ENCODE measurements at regions not wholly inside any gene's neighbourhood (a gene's known extent, or its start where the extent isn't known, plus 50 kb on each side); places are given as distances from the start of the nearest gene placed in this dataset.

GRCh38 chr5:124061663-124062062 is 549.7 kb downstream of the CSNK1G3 start:
- H3K27ac ChIP-seq: no peak overlapping the region

GRCh38 chr5:124061068-124061430 is 549.1 kb downstream of the CSNK1G3 start:
- H3K9me3 ChIP-seq: no peaks in the 10 kb centered on the region
- DNase-seq: no peak
- TF ChIP-seq POLR2A (IDR thresholded peaks at IDR 0.05): no peak
- TF ChIP-seq CTCF (IDR thresholded peaks at IDR 0.05): no peak
- H3K4me3 ChIP-seq: no peak overlapping the region
- ATAC-seq: no peak
- H3K4me1 ChIP-seq: no peaks in the 10 kb centered on the region
- H3K27ac ChIP-seq: no peak overlapping the region
- 59% methylated on average over 4 of the region's 4 CpGs for WGBS (ENCODE audit: insufficient coverage, low coverage, low lambda C conversion rate, missing lambda C conversion rate)
- intact Hi-C loops (cut with DNase I): no loop called here
- H3K27me3 ChIP-seq: no peaks in the 10 kb centered on the region
- no peaks in the 10 kb centered on the region for H3K36me3 ChIP-seq

More at GRCh38 chr5:124061663-124062062, 549.7 kb downstream of the CSNK1G3 start:
- TF ChIP-seq CTCF (IDR thresholded peaks at IDR 0.05) (no peak), POLR2A (IDR thresholded peaks at IDR 0.05) (no peak)
- no peak overlapping the region for H3K4me3 ChIP-seq
- intact Hi-C loops (cut with DNase I): no loop called here
- no peaks in the 10 kb centered on the region for H3K9me3 ChIP-seq
- 63% methylated on average over 1 of the region's 1 CpG for whole genome bisulfite sequencing (ENCODE audit: insufficient coverage, low coverage, low lambda C conversion rate, missing lambda C conversion rate)
- DNase-seq: no peak
- H3K36me3 ChIP-seq: no peaks in the 10 kb centered on the region
- no peaks in the 10 kb centered on the region for H3K4me1 ChIP-seq
- H3K27me3 ChIP-seq: no peaks in the 10 kb centered on the region
- ATAC-seq: no peak

GRCh38 chr5:124060413-124061067 is 548.6 kb downstream of the CSNK1G3 start:
- ATAC-seq (no peak), DNase-seq (no peak)
- TF ChIP-seq POLR2A (IDR thresholded peaks at IDR 0.05): no peak
- no peak for TF ChIP-seq CTCF (IDR thresholded peaks at IDR 0.05)
- Histone ChIP-seq H3K27ac (no peak overlapping the region), H3K9me3 (no peaks in the 10 kb centered on the region), H3K27me3 (no peaks in the 10 kb centered on the region), H3K4me1 (no peaks in the 10 kb centered on the region), H3K4me3 (no peak overlapping the region), H3K36me3 (no peaks in the 10 kb centered on the region)
- 35% methylated on average over 5 of the region's 5 CpGs for WGBS (ENCODE audit: insufficient coverage, low coverage, low lambda C conversion rate, missing lambda C conversion rate)
- intact Hi-C loops (cut with DNase I): no loop called here

GRCh38 chr5:124060011-124060410 is 548.0 kb downstream of the CSNK1G3 start:
- no peaks in the 10 kb centered on the region for H3K27me3 ChIP-seq
- H3K9me3 ChIP-seq: no peaks in the 10 kb centered on the region
- intact Hi-C loops (cut with DNase I): no loop called here
- H3K4me3 ChIP-seq: no peak overlapping the region
- DNase-seq (no peak), ATAC-seq (no peak)
- H3K27ac ChIP-seq: no peak overlapping the region
- TF ChIP-seq POLR2A (IDR thresholded peaks at IDR 0.05) (no peak), CTCF (IDR thresholded peaks at IDR 0.05) (no peak)
- no peaks in the 10 kb centered on the region for H3K4me1 ChIP-seq
- H3K36me3 ChIP-seq: no peaks in the 10 kb centered on the region

GRCh38 chr5:124059200-124059599 is 547.2 kb downstream of the CSNK1G3 start:
- WGBS (ENCODE audit: insufficient coverage, low coverage, low lambda C conversion rate, missing lambda C conversion rate): 86% methylated on average over 3 of the region's 3 CpGs
- intact Hi-C loops (cut with DNase I): no loop called here
- no peak for ATAC-seq
- no peaks in the 10 kb centered on the region for H3K27me3 ChIP-seq
- no peak overlapping the region for H3K4me3 ChIP-seq
- no peaks in the 10 kb centered on the region for H3K36me3 ChIP-seq
- no peak for TF ChIP-seq CTCF (IDR thresholded peaks at IDR 0.05)
- no peak for TF ChIP-seq POLR2A (IDR thresholded peaks at IDR 0.05)
- no peaks in the 10 kb centered on the region for H3K4me1 ChIP-seq
- H3K27ac ChIP-seq: no peak overlapping the region
- no peak for DNase-seq
- H3K9me3 ChIP-seq: no peaks in the 10 kb centered on the region

Measured in right lobe of liver (tissue), 6 donors.